ENCODE measurements at regions not wholly inside any gene's neighbourhood (a gene's known extent, or its start where the extent isn't known, plus 50 kb on each side); places are given as distances from the start of the nearest gene placed in this dataset.
A peak's percentile ranks its signal among the peaks of the same experiment; 100 is the strongest.

DNA sequence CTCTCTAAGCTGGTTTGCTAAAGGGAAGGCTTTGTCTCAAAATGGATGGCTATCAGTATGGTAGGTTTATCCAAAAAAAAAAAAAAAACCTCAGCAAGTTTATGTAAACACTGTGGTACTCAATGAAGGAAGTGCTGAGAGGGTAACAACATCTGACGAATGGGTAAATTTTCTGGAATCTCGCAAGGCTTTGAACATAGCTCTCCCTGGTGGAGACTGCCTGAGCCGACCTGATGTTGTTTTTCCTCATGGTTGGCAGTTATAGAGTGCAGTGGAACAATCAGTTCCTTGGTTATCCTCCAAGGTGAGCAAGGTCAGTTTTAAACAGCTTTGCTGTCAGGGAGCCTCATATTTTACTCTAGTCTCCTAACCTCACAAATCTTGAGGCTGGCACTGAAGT, 94.6 kb downstream of the ZPLD1 start:
- Histone ChIP-seq H3K4me3 (ENCODE audit: low read length) (no peak overlapping the region), H3K4me1 (ENCODE audit: control insufficient read depth, insufficient read depth, low read length) (no peaks in the 10 kb centered on the region), H3K27ac (ENCODE audit: low read length) (no peak overlapping the region), H3K9me3 (ENCODE audit: control insufficient read depth, low read depth, low read length) (no peaks in the 10 kb centered on the region), H3K36me3 (ENCODE audit: control insufficient read depth, insufficient read depth, low read length) (no peaks in the 10 kb centered on the region), H3K27me3 (ENCODE audit: control insufficient read depth, insufficient read depth, low read length) (no peaks in the 10 kb centered on the region)
- WGBS (ENCODE audit: insufficient coverage, low lambda C conversion rate), result no CpG with 5 or more reads among the region's 3 CpGs
- peak in 1 of 2 donors; percentile 22 for DNase-seq

DNA sequence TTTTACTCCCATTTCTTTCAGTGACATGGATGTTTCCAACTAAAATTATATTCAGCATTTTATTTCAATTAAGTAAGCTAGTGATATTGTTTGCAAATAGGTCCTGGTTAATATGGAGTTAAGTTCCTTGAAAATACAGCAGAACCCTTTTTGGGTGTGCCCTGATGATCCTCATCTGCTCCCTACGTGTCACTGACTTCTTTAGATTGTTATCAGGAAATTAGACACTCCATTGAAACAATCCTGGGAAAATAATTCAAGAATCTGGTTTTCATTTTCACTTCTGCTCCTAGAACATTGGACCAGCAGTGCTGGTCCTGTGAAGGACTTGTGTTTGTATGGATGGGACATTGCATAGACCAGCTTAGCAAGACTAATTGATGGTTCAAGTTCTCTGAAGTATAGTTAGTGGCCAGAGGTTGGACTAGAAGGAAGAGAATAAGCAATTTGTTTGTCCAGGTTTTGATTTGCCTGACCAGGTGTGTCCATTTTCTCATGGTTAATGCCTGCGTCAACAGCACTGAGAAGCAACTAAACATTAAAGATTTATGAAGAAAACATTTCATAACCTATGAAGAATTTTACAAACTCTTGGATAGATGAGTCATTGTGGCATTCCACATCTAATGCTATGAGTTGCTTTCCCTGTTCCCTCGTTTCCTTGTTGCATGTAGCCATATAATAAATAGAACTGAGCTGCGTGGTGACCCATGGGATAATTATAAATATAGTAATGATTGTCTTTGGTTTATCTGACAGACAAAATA, 95.8 kb downstream of the ZPLD1 start:
- H3K4me3 ChIP-seq (ENCODE audit: low read length), result no peak overlapping the region
- H3K9me3 ChIP-seq (ENCODE audit: control insufficient read depth, low read depth, low read length), result no peaks in the 10 kb centered on the region
- H3K4me1 ChIP-seq (ENCODE audit: control insufficient read depth, insufficient read depth, low read length), result no peaks in the 10 kb centered on the region
- no peak overlapping the region for H3K27ac ChIP-seq (ENCODE audit: low read length)
- no peaks in the 10 kb centered on the region for H3K36me3 ChIP-seq (ENCODE audit: control insufficient read depth, insufficient read depth, low read length)
- 100% methylated on average over 1 of the region's 4 CpGs for WGBS (ENCODE audit: insufficient coverage, low lambda C conversion rate)
- no peaks in the 10 kb centered on the region for H3K27me3 ChIP-seq (ENCODE audit: control insufficient read depth, insufficient read depth, low read length)
- DNase-seq, result no peak

DNA sequence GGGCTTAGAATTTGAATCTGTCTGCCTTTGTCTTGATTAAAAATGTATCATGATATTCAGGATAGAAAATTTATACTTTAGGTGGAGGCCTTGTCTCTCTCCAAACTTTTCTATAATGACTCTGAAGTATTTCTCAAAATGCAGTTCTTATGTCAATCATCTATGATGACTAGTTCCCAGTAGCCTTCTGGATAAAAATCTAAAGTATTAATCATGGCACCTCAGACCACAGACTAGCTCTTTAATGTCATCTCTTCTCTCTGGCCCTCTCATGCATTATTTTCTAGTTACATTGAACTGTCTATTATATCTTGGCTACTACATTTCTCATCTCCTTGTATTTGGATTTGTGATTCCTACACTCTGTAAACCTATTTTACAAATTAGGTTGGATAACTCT, 96.9 kb downstream of the ZPLD1 start:
- Histone ChIP-seq H3K27me3 (ENCODE audit: control insufficient read depth, insufficient read depth, low read length) (no peaks in the 10 kb centered on the region), H3K4me1 (ENCODE audit: control insufficient read depth, insufficient read depth, low read length) (no peaks in the 10 kb centered on the region), H3K4me3 (ENCODE audit: low read length) (no peak overlapping the region), H3K9me3 (ENCODE audit: control insufficient read depth, low read depth, low read length) (no peaks in the 10 kb centered on the region), H3K36me3 (ENCODE audit: control insufficient read depth, insufficient read depth, low read length) (no peaks in the 10 kb centered on the region), H3K27ac (ENCODE audit: low read length) (no peak overlapping the region)
- no peak for DNase-seq

DNA sequence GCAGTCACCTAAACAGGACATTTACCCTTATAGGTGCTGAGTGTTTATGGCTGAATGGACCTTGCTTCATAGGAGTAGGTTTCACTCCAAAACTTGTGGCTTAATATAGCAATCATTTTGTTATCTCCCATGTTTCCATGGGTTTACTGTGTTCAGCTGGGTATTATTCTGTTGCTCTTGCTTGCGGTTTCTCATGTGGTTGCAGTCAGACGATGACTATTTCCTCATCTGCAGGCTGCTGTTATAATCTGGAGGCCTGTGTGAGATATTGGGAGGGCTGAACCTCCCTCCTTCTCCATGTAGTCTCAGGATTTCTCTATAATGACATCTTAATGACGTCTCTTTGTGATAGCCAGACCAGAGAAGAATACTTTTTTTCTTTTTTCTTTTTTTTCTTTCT, 98.1 kb downstream of the ZPLD1 start:
- Histone ChIP-seq H3K4me1 (ENCODE audit: control insufficient read depth, insufficient read depth, low read length) (no peaks in the 10 kb centered on the region), H3K4me3 (ENCODE audit: low read length) (no peak overlapping the region)

DNA sequence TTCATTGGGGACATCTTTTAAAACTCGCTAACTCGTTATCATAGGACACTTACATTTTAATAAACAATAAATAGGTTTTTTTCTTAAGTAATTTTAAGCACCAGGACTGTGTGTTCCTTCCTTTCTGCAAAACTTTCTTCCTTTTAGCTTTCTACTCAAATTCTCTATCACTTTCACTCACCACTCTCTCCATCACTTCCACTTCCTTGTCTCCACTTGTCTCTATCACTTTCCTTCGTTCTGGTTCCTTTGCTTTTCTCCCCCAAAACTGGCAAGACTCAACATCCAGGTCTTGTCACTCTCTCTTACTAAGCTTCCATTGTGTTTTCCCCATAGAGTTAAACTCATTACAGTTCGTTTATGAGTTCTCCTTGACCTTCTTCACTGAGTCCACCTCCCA, 99.0 kb downstream of the ZPLD1 start:
- H3K36me3 ChIP-seq (ENCODE audit: control insufficient read depth, insufficient read depth, low read length), result no peaks in the 10 kb centered on the region
- no peak overlapping the region for H3K27ac ChIP-seq (ENCODE audit: low read length)
- no peaks in the 10 kb centered on the region for H3K27me3 ChIP-seq (ENCODE audit: control insufficient read depth, insufficient read depth, low read length)
- no peaks in the 10 kb centered on the region for H3K9me3 ChIP-seq (ENCODE audit: control insufficient read depth, low read depth, low read length)
- H3K4me3 ChIP-seq (ENCODE audit: low read length), result no peak overlapping the region
- no peak for DNase-seq
- 94% methylated on average over 4 of the region's 4 CpGs for WGBS (ENCODE audit: insufficient coverage, low lambda C conversion rate)
- no peaks in the 10 kb centered on the region for H3K4me1 ChIP-seq (ENCODE audit: control insufficient read depth, insufficient read depth, low read length)

More for the DNA sequence above, 98.1 kb downstream of the ZPLD1 start:
- Histone ChIP-seq H3K27ac (ENCODE audit: low read length) (no peak overlapping the region), H3K36me3 (ENCODE audit: control insufficient read depth, insufficient read depth, low read length) (no peaks in the 10 kb centered on the region), H3K27me3 (ENCODE audit: control insufficient read depth, insufficient read depth, low read length) (no peaks in the 10 kb centered on the region), H3K9me3 (ENCODE audit: control insufficient read depth, low read depth, low read length) (no peaks in the 10 kb centered on the region)
- WGBS (ENCODE audit: insufficient coverage, low lambda C conversion rate), result 86% methylated on average over 1 of the region's 3 CpGs
- DNase-seq, result no peak

DNA sequence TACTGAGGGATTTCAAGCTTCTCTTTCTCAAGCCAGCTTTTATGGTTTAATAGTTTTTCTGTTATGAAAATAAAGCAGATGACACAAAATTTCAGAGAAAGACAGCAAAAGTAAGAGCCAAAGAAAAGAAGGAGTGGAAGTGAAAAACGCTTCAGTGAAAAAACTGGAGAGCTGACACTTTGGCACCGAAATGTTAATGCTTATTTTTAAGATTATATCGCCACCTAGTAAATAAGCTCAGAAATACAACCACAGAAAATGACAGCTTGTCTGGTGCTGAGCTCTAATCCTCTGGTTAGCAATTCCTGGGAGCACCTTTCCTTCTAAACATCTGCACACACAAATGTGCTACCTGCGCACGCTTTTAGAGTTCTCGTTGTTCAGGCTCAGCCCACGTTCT, 101.6 kb downstream of the ZPLD1 start:
- DNase-seq, result peak; percentile 9 to 48
- WGBS (ENCODE audit: insufficient coverage, low lambda C conversion rate), result 0% methylated on average over 3 of the region's 7 CpGs
- no peaks in the 10 kb centered on the region for H3K36me3 ChIP-seq (ENCODE audit: control insufficient read depth, insufficient read depth, low read length)
- no peaks in the 10 kb centered on the region for H3K9me3 ChIP-seq (ENCODE audit: control insufficient read depth, low read depth, low read length)
- H3K4me1 ChIP-seq (ENCODE audit: control insufficient read depth, insufficient read depth, low read length), result no peaks in the 10 kb centered on the region
- H3K27me3 ChIP-seq (ENCODE audit: control insufficient read depth, insufficient read depth, low read length), result no peaks in the 10 kb centered on the region
- no peak overlapping the region for H3K27ac ChIP-seq (ENCODE audit: low read length)
- no peak overlapping the region for H3K4me3 ChIP-seq (ENCODE audit: low read length)

DNA sequence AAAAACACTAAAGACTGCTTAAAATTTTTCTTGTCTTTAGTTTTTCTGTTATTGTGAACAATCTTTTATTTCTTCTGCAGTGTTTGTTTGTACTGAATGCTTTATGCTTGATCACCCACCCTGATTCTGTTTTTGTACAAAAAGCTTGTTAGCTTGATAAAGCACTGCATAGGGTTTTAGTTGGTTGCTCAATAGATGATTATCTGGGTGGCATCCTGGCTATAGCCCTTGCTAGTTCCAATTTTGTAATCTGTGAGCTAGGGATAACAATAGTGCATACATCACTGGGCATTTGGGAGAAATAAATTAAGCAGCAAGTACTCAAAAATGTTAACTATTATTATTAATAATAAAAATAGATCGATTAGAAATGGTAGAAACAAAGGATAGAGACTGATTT, 102.3 kb downstream of the ZPLD1 start:
- Histone ChIP-seq H3K4me1 (ENCODE audit: control insufficient read depth, insufficient read depth, low read length) (no peaks in the 10 kb centered on the region), H3K4me3 (ENCODE audit: low read length) (no peak overlapping the region), H3K27me3 (ENCODE audit: control insufficient read depth, insufficient read depth, low read length) (no peaks in the 10 kb centered on the region), H3K36me3 (ENCODE audit: control insufficient read depth, insufficient read depth, low read length) (no peaks in the 10 kb centered on the region), H3K27ac (ENCODE audit: low read length) (no peak overlapping the region), H3K9me3 (ENCODE audit: control insufficient read depth, low read depth, low read length) (no peaks in the 10 kb centered on the region)
- DNase-seq, result no peak
- 100% methylated on average over 1 of the region's 1 CpG for WGBS (ENCODE audit: insufficient coverage, low lambda C conversion rate)

DNA sequence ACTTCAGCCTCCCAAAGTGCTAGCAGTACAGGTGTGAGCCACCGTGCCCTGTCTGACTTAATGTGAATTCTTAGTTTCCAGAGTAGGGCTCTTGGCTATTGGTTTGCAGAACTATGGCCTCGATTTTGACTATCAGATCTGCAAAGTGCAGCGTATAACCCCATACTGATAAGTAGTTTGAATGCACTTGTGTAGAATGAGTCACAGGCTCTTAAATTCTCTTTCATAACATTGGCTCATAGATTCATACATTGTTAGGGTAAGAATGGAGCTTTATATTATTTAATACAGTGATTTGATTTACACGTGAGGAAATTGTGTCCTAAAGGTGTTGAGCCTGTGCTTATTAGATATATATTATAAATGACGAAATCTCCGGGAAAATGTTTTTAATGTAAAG, 109.9 kb downstream of the ZPLD1 start:
- Histone ChIP-seq H3K4me3 (ENCODE audit: low read length) (no peak overlapping the region), H3K36me3 (ENCODE audit: control insufficient read depth, insufficient read depth, low read length) (no peaks in the 10 kb centered on the region), H3K9me3 (ENCODE audit: control insufficient read depth, low read depth, low read length) (no peaks in the 10 kb centered on the region), H3K27me3 (ENCODE audit: control insufficient read depth, insufficient read depth, low read length) (no peaks in the 10 kb centered on the region), H3K4me1 (ENCODE audit: control insufficient read depth, insufficient read depth, low read length) (no peaks in the 10 kb centered on the region), H3K27ac (ENCODE audit: low read length) (no peak overlapping the region)
- DNase-seq, result no peak
- 100% methylated on average over 2 of the region's 6 CpGs for WGBS (ENCODE audit: insufficient coverage, low lambda C conversion rate)

DNA sequence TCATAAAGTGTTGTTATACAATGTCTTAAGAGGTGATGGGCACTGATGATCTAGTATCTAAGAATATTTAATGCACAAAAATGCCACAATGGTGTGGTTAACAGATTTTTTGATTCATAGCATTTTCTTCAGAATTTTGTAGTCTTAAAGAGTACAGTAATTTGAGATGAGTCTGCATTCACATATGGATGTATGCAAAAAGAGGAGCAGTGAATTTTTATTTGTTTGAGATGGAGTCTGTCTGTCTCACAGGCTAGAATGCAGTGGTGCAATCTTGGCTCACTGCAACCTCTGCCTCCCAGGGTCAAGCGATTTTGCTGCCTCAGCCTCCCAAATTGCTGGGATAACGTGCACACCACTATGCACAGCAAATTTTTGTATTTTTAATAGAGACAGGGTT, 110.5 kb downstream of the ZPLD1 start:
- no CpG with 5 or more reads among the region's 2 CpGs for WGBS (ENCODE audit: insufficient coverage, low lambda C conversion rate)
- H3K27me3 ChIP-seq (ENCODE audit: control insufficient read depth, insufficient read depth, low read length), result no peaks in the 10 kb centered on the region
- H3K4me1 ChIP-seq (ENCODE audit: control insufficient read depth, insufficient read depth, low read length), result no peaks in the 10 kb centered on the region
- H3K36me3 ChIP-seq (ENCODE audit: control insufficient read depth, insufficient read depth, low read length), result no peaks in the 10 kb centered on the region
- no peak for DNase-seq
- H3K9me3 ChIP-seq (ENCODE audit: control insufficient read depth, low read depth, low read length), result no peaks in the 10 kb centered on the region
- no peak overlapping the region for H3K27ac ChIP-seq (ENCODE audit: low read length)
- H3K4me3 ChIP-seq (ENCODE audit: low read length), result no peak overlapping the region

DNA sequence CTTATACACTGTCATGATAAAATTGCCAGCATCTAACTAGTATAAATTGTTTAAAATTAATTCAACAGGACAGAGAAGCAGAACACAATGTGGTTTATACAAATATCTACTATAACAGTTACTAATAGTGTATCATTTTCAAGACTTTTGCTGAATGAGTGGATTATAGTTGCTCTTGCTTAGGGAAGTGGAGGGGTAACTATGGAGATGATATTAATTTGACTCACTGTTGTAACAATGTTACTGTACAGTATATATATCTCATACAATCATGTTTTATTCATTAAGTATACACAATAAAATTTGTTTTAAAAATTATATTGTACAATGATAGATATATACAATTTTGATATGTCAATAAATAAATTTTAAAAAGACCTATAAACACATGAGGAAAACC, 119.1 kb downstream of the ZPLD1 start:
- H3K4me3 ChIP-seq (ENCODE audit: low read length), result no peak overlapping the region

DNA sequence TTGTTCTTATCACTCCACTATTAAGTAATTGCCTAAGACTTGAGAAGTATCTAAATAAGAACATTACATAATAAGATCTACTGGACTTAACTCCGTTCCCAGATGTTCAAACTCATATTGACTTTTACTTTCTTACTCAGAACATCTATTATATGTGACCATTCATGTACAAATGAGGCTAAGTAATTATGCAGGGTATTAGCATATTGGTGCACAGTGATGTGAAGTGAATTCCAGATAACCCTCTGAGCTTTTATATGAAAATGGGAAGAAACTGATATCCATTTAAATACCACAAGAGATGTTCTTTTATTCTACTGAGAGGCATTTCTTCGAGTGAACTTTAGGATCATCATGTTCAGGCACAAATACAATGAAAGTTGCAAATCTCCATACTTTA, 135.7 kb downstream of the ZPLD1 start:
- DNase-seq, result no peak
- 40% methylated on average over 1 of the region's 2 CpGs for WGBS (ENCODE audit: insufficient coverage, low lambda C conversion rate)
- Histone ChIP-seq H3K27me3 (ENCODE audit: control insufficient read depth, insufficient read depth, low read length) (no peaks in the 10 kb centered on the region), H3K4me3 (ENCODE audit: low read length) (no peak overlapping the region), H3K9me3 (ENCODE audit: control insufficient read depth, low read depth, low read length) (no peaks in the 10 kb centered on the region), H3K27ac (ENCODE audit: low read length) (no peak overlapping the region), H3K36me3 (ENCODE audit: control insufficient read depth, insufficient read depth, low read length) (no peaks in the 10 kb centered on the region), H3K4me1 (ENCODE audit: control insufficient read depth, insufficient read depth, low read length) (no peaks in the 10 kb centered on the region)

More for the DNA sequence above, 119.1 kb downstream of the ZPLD1 start:
- H3K27me3 ChIP-seq (ENCODE audit: control insufficient read depth, insufficient read depth, low read length), result no peaks in the 10 kb centered on the region
- no peaks in the 10 kb centered on the region for H3K36me3 ChIP-seq (ENCODE audit: control insufficient read depth, insufficient read depth, low read length)
- no peak overlapping the region for H3K27ac ChIP-seq (ENCODE audit: low read length)
- DNase-seq, result no peak
- no peaks in the 10 kb centered on the region for H3K9me3 ChIP-seq (ENCODE audit: control insufficient read depth, low read depth, low read length)
- H3K4me1 ChIP-seq (ENCODE audit: control insufficient read depth, insufficient read depth, low read length), result no peaks in the 10 kb centered on the region
